Lung (tissue), 11 donors: ENCODE measurements at regions not wholly inside any gene's neighbourhood (a gene's known extent, or its start where the extent isn't known, plus 50 kb on each side); places are given as distances from the start of the nearest gene placed in this dataset.

Experiments used
- ATAC-seq: fragments of 200-7000 bp; cut with Tn5 transposase; one replicate; pipeline ENCODE4 v1.9.1; 2020; ENCODE audit warnings: moderate number of reproducible peaks; ENCODE audit not compliant: insufficient read depth, low FRiP score
- DNase-seq, 3 donors: peaks; one replicate each; pipeline ENCODE4 v3.0.0-alpha.2; 2013 to 2017
- H3K27ac ChIP-seq, 2 donors: one replicate each; pipeline ENCODE4 v1.5.1; 2013; ENCODE audit warnings: mild to moderate bottlenecking in 2 of 2, moderate library complexity in 2 of 2, control low read depth in 1 of 2, inconsistent platforms in 1 of 2, low read depth in 1 of 2, low read length in 1 of 2
- H3K27me3 ChIP-seq, 3 donors: one replicate each; pipeline ENCODE4 v1.5.1; 2013; ENCODE audit warnings: low read length in 2 of 3; ENCODE audit not compliant: control insufficient read depth in 3 of 3, insufficient read depth in 3 of 3
- H3K36me3 ChIP-seq, 4 donors: one replicate each; pipeline ENCODE4 v1.5.1; 2013; ENCODE audit warnings: low read length in 4 of 4, mild to moderate bottlenecking in 1 of 4, moderate library complexity in 1 of 4; ENCODE audit not compliant: control insufficient read depth in 4 of 4, insufficient read depth in 4 of 4
- H3K4me1 ChIP-seq, 5 donors: one replicate each; pipeline ENCODE4 v1.5.1; 2013; ENCODE audit warnings: low read length in 5 of 5, mild to moderate bottlenecking in 2 of 5, moderate library complexity in 1 of 5; ENCODE audit not compliant: control insufficient read depth in 5 of 5, insufficient read depth in 5 of 5
- H3K4me3 ChIP-seq: one replicate; pipeline ENCODE4 v1.5.1; 2013; ENCODE audit warnings: mild to moderate bottlenecking, control low read depth, moderate library complexity
- H3K9ac ChIP-seq, 2 donors: one replicate each; pipeline ENCODE4 v1.5.1; 2013; ENCODE audit warnings: low read length in 2 of 2, control low read depth in 1 of 2; ENCODE audit not compliant: insufficient read depth in 1 of 2
- H3K9me3 ChIP-seq, 4 donors: one replicate each; pipeline ENCODE4 v1.5.1; 2013; ENCODE audit warnings: low read length in 3 of 4, mild to moderate bottlenecking in 1 of 4, moderate library complexity in 1 of 4; ENCODE audit not compliant: control insufficient read depth in 4 of 4, insufficient read depth in 3 of 4
- WGBS, 2 donors: extraction: QIAGEN DNeasy Blood & Tissue Kit; methylation state at CpG; one replicate each; pipeline ENCODE4 v1.1.7; 2013; 5-methylcytosine and 5-hydroxymethylcytosine counted together
- TF ChIP-seq, protein P1 (sequence below): IDR thresholded peaks from 2 replicates; pipeline ENCODE4 v1.5.1; 2012; ENCODE audit warnings: mild to moderate bottlenecking; ENCODE audit errors: control extremely low read depth, extremely low read depth
- donor health status: control.
- donor health status: control.
- donor health status: Bipolar disorder and iron deficiency.
- donor health status: healthy.
- donor health status: DM: yes; HTN: yes; CAD: no.

DNA sequence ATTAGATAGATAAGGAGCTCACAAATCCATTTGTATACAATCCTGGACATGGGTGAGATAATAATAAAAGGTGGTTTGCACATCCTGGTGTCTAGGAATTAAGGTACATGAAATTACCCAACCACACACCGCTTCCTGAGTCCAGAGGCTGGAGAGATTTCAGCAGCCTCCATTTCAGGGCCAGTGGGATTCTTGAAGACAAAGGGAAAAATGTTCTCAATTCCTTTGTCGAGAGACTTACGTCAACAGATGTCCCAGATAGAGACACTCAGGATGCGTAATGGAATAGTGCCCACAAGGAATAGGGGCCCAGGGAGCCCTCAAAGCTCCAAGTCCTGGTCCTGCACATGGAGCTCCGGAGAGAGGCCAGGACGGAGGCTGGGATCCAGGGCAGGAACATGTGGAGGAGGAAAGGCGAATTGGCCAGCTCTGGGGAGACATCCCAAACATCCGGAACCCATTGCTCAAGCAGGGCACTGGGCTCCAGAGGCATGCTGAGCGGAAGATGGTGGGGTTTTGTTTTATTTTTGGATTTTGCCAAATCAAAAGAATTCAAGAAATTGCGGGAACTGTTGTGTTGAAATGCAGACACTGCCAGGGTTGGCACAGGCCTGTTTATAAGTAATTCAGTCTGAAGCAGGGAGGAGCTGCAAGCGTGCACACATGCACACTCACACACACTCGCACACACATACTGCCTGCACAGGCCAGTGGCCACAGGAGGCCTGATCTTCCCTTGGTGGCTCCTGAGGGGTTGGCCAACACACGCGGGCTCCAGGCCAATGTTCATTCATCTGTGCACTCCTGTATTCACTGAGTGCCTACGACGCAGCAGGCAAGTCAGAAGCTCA is 97.2 kb downstream of the NOG start:
- Histone ChIP-seq H3K9ac (no peak overlapping the region), H3K9me3 (peaks cover 0 to 3% (median 1%) of the 10 kb centered on the region in 4 donors), H3K4me1 (no peaks in the 10 kb centered on the region), H3K4me3 (no peak overlapping the region), H3K36me3 (no peaks in the 10 kb centered on the region), H3K27me3 (no peaks in the 10 kb centered on the region), H3K27ac (no peak overlapping the region)
- WGBS, 2 donors = 87 to 94% methylated on average over 16 of the region's 16 CpGs
- ATAC-seq = no peak
- TF ChIP-seq, protein P1, sequence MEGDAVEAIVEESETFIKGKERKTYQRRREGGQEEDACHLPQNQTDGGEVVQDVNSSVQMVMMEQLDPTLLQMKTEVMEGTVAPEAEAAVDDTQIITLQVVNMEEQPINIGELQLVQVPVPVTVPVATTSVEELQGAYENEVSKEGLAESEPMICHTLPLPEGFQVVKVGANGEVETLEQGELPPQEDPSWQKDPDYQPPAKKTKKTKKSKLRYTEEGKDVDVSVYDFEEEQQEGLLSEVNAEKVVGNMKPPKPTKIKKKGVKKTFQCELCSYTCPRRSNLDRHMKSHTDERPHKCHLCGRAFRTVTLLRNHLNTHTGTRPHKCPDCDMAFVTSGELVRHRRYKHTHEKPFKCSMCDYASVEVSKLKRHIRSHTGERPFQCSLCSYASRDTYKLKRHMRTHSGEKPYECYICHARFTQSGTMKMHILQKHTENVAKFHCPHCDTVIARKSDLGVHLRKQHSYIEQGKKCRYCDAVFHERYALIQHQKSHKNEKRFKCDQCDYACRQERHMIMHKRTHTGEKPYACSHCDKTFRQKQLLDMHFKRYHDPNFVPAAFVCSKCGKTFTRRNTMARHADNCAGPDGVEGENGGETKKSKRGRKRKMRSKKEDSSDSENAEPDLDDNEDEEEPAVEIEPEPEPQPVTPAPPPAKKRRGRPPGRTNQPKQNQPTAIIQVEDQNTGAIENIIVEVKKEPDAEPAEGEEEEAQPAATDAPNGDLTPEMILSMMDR = no peak
- DNase-seq = no peak

DNA sequence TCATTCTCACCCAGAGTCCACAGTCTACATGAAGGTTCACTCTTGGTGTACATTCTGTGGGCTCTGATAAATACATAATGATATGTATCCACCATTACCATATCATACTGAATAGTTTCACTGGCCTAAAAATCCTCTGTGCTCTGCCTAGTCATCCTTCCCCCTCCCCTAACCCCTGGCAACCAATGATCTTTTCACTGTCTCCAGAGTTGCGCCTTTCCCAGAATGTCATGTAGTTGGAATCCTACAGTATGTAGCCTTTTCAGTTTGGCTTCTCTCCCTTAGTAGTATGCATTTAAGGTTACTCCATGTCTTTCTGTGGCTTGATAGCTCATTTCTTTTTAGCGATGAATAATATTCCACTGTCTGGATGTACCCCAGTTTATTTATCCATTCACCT is 101.3 kb downstream of the NOG start:
- no peaks in the 10 kb centered on the region for H3K36me3 ChIP-seq
- H3K27me3 ChIP-seq = no peaks in the 10 kb centered on the region
- 90 to 93% methylated on average over 2 of the region's 2 CpGs for WGBS, 2 donors
- no peak overlapping the region for H3K9ac ChIP-seq
- DNase-seq (no peak), ATAC-seq (no peak)
- H3K27ac ChIP-seq = no peak overlapping the region
- H3K9me3 ChIP-seq = peaks cover 0 to 2% (median 0%) of the 10 kb centered on the region in 4 donors
- H3K4me1 ChIP-seq = peaks cover 0 to 7% (median 0%) of the 10 kb centered on the region in 5 donors
- TF ChIP-seq, protein P1 = no peak
- no peak overlapping the region for H3K4me3 ChIP-seq

DNA sequence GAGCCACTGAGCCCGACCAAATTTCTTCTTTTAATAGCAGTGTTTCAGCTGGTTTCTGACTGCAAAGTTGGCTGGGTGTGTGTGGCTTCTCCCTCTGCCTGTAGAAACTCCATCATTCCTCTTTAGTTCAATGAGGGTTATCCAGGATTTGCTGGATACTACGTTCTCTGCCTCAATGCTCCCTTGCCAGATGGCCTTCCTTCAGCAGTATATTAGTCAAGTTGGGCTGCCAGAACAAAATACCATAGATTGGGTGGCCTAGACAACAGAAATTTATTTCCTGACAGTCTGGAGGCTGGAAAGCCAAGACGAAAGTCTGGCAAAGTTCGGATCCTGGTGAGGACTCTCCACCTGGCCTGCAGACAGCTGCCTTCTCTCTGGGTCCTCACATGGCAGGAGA is 103.7 kb downstream of the NOG start:
- Histone ChIP-seq H3K9ac (no peak overlapping the region), H3K4me1 (peaks cover 0 to 7% (median 0%) of the 10 kb centered on the region in 5 donors), H3K36me3 (no peaks in the 10 kb centered on the region), H3K27ac (no peak overlapping the region), H3K9me3 (no peaks in the 10 kb centered on the region), H3K4me3 (no peak overlapping the region), H3K27me3 (peaks cover 0 to 2% (median 0%) of the 10 kb centered on the region in 3 donors)
- TF ChIP-seq, protein P1 = no peak
- ATAC-seq (no peak), DNase-seq (peak in 2 of 3 donors; percentile 30 to 50)
- WGBS, 2 donors = 74 to 94% methylated on average over 4 of the region's 4 CpGs
